ENCODE measurements at regions not wholly inside any gene's neighbourhood (a gene's known extent, or its start where the extent isn't known, plus 50 kb on each side); places are given as distances from the start of the nearest gene placed in this dataset.

- TF ChIP-seq CTCF (conservative IDR thresholded peaks at IDR 0.05; ENCODE audit: low read length) (no peak), EZH2phosphoT487 (IDR thresholded peaks at IDR 0.05; ENCODE audit: borderline replicate concordance, low read depth, low read length) (no peak)
Observed at GRCh38 chr4:137583671-137584070, 51.4 kb upstream of the PCDH18 start.
